ENCODE measurements at regions not wholly inside any gene's neighbourhood (a gene's known extent, or its start where the extent isn't known, plus 50 kb on each side); places are given as distances from the start of the nearest gene placed in this dataset.

- no peak overlapping the region for H3K4ac ChIP-seq (ENCODE audit: low read depth, low read length)
- H4K12ac ChIP-seq (ENCODE audit: low read depth, low read length): no peak overlapping the region
- H3K23ac ChIP-seq (ENCODE audit: low read length): no peak overlapping the region
- H3K27me3 ChIP-seq (ENCODE audit: insufficient read depth, low read length): no peaks in the 10 kb centered on the region
- WGBS (ENCODE audit: extremely low coverage, insufficient coverage, insufficient read length): no CpG with 5 or more reads among the region's 2 CpGs
- H3K4me3 ChIP-seq (ENCODE audit: low read depth, low read length): no peak overlapping the region
- H3K4me1 ChIP-seq (ENCODE audit: control insufficient read depth in 1 of 2, insufficient read depth in 2 of 2, low read length in 2 of 2): no peaks in the 10 kb centered on the region
- no peaks in the 10 kb centered on the region for H3K9me3 ChIP-seq (ENCODE audit: insufficient read depth, low read depth, low read length)
- no peak overlapping the region for H3K14ac ChIP-seq (ENCODE audit: low read length)
- H4K91ac ChIP-seq (ENCODE audit: low read depth, low read length): no peak overlapping the region
- no peak for DNase-seq
- H3K4me2 ChIP-seq (ENCODE audit: low read length): no peak overlapping the region
- H4K8ac ChIP-seq (ENCODE audit: low read depth, low read length): no peak overlapping the region
- H3K79me1 ChIP-seq (ENCODE audit: low read length): no peaks in the 10 kb centered on the region
- H3K9ac ChIP-seq (ENCODE audit: low read length): no peak overlapping the region
- no peak overlapping the region for H2BK120ac ChIP-seq (ENCODE audit: insufficient read depth, low read length, poor library complexity)
- no peaks in the 10 kb centered on the region for H3K36me3 ChIP-seq (ENCODE audit: control insufficient read depth in 1 of 2, insufficient read depth in 2 of 2, low read length in 2 of 2)
- H2BK5ac ChIP-seq (ENCODE audit: low read depth, low read length, poor library complexity): no peak overlapping the region
- no peak overlapping the region for H2BK12ac ChIP-seq (ENCODE audit: low read length)
- no peak overlapping the region for H2AFZ ChIP-seq (ENCODE audit: insufficient read depth, low read length, poor library complexity)
- H3K27ac ChIP-seq (ENCODE audit: low read depth, low read length): no peak overlapping the region
- H3K18ac ChIP-seq (ENCODE audit: low read length): no peak overlapping the region
- H3K79me2 ChIP-seq (ENCODE audit: control insufficient read depth, insufficient read depth, low read length, poor library complexity): no peaks in the 10 kb centered on the region
- no peak overlapping the region for H2AK5ac ChIP-seq (ENCODE audit: low read length)
Measured at GRCh38 chrX:122555925-122556324, 628.2 kb upstream of the GRIA3 start.

GRCh38 chrX:122565952-122566351 is 618.1 kb upstream of the GRIA3 start:
- Histone ChIP-seq H2AFZ (ENCODE audit: insufficient read depth, low read length, poor library complexity) (no peak overlapping the region), H3K14ac (ENCODE audit: low read length) (no peak overlapping the region), H2AK5ac (ENCODE audit: low read length) (no peak overlapping the region), H4K8ac (ENCODE audit: low read depth, low read length) (no peak overlapping the region), H3K79me1 (ENCODE audit: low read length) (no peaks in the 10 kb centered on the region), H3K4me2 (ENCODE audit: low read length) (no peak overlapping the region), H2BK12ac (ENCODE audit: low read length) (no peak overlapping the region), H2BK5ac (ENCODE audit: low read depth, low read length, poor library complexity) (no peak overlapping the region), H3K27me3 (ENCODE audit: insufficient read depth, low read length) (no peaks in the 10 kb centered on the region), H3K79me2 (ENCODE audit: control insufficient read depth, insufficient read depth, low read length, poor library complexity) (no peaks in the 10 kb centered on the region), H3K36me3 (ENCODE audit: control insufficient read depth in 1 of 2, insufficient read depth in 2 of 2, low read length in 2 of 2) (no peaks in the 10 kb centered on the region), H2BK120ac (ENCODE audit: insufficient read depth, low read length, poor library complexity) (no peak overlapping the region), H3K4ac (ENCODE audit: low read depth, low read length) (no peak overlapping the region), H3K4me3 (ENCODE audit: low read depth, low read length) (no peak overlapping the region), H3K27ac (ENCODE audit: low read depth, low read length) (no peak overlapping the region), H4K91ac (ENCODE audit: low read depth, low read length) (no peak overlapping the region), H4K12ac (ENCODE audit: low read depth, low read length) (no peak overlapping the region), H3K9ac (ENCODE audit: low read length) (no peak overlapping the region), H3K4me1 (ENCODE audit: control insufficient read depth in 1 of 2, insufficient read depth in 2 of 2, low read length in 2 of 2) (no peaks in the 10 kb centered on the region), H3K23ac (ENCODE audit: low read length) (no peak overlapping the region), H3K18ac (ENCODE audit: low read length) (no peak overlapping the region), H3K9me3 (ENCODE audit: insufficient read depth, low read depth, low read length) (no peaks in the 10 kb centered on the region)
- no CpG with 5 or more reads among the region's 1 CpG for WGBS (ENCODE audit: extremely low coverage, insufficient coverage, insufficient read length)
- DNase-seq: peak; percentile 49 to 74

- Histone ChIP-seq H4K8ac (ENCODE audit: low read depth, low read length) (no peak overlapping the region), H3K4me1 (ENCODE audit: control insufficient read depth in 1 of 2, insufficient read depth in 2 of 2, low read length in 2 of 2) (no peaks in the 10 kb centered on the region), H3K18ac (ENCODE audit: low read length) (no peak overlapping the region), H3K27me3 (ENCODE audit: insufficient read depth, low read length) (no peaks in the 10 kb centered on the region), H3K4me3 (ENCODE audit: low read depth, low read length) (no peak overlapping the region), H3K4ac (ENCODE audit: low read depth, low read length) (no peak overlapping the region), H3K4me2 (ENCODE audit: low read length) (no peak overlapping the region), H2AK5ac (ENCODE audit: low read length) (no peak overlapping the region), H3K9ac (ENCODE audit: low read length) (no peak overlapping the region), H2BK5ac (ENCODE audit: low read depth, low read length, poor library complexity) (no peak overlapping the region), H3K27ac (ENCODE audit: low read depth, low read length) (no peak overlapping the region), H4K12ac (ENCODE audit: low read depth, low read length) (no peak overlapping the region), H3K79me1 (ENCODE audit: low read length) (no peaks in the 10 kb centered on the region), H3K36me3 (ENCODE audit: control insufficient read depth in 1 of 2, insufficient read depth in 2 of 2, low read length in 2 of 2) (no peaks in the 10 kb centered on the region), H3K9me3 (ENCODE audit: insufficient read depth, low read depth, low read length) (no peaks in the 10 kb centered on the region), H3K23ac (ENCODE audit: low read length) (no peak overlapping the region), H3K79me2 (ENCODE audit: control insufficient read depth, insufficient read depth, low read length, poor library complexity) (no peaks in the 10 kb centered on the region), H2BK12ac (ENCODE audit: low read length) (no peak overlapping the region), H3K14ac (ENCODE audit: low read length) (no peak overlapping the region), H4K91ac (ENCODE audit: low read depth, low read length) (no peak overlapping the region), H2AFZ (ENCODE audit: insufficient read depth, low read length, poor library complexity) (no peak overlapping the region), H2BK120ac (ENCODE audit: insufficient read depth, low read length, poor library complexity) (no peak overlapping the region)
- DNase-seq: no peak
Measured at GRCh38 chrX:122566401-122566800, 617.7 kb upstream of the GRIA3 start.

GRCh38 chrX:122567911-122568310 is 616.2 kb upstream of the GRIA3 start:
- WGBS (ENCODE audit: extremely low coverage, insufficient coverage, insufficient read length): no CpG with 5 or more reads among the region's 3 CpGs

More at GRCh38 chrX:122567911-122568310, 616.2 kb upstream of the GRIA3 start:
- Histone ChIP-seq H3K4ac (ENCODE audit: low read depth, low read length) (no peak overlapping the region), H3K4me3 (ENCODE audit: low read depth, low read length) (no peak overlapping the region), H3K9ac (ENCODE audit: low read length) (no peak overlapping the region), H2AK5ac (ENCODE audit: low read length) (no peak overlapping the region), H3K14ac (ENCODE audit: low read length) (no peak overlapping the region), H4K12ac (ENCODE audit: low read depth, low read length) (no peak overlapping the region), H2AFZ (ENCODE audit: insufficient read depth, low read length, poor library complexity) (no peak overlapping the region), H3K36me3 (ENCODE audit: control insufficient read depth in 1 of 2, insufficient read depth in 2 of 2, low read length in 2 of 2) (no peaks in the 10 kb centered on the region), H3K18ac (ENCODE audit: low read length) (no peak overlapping the region), H3K9me3 (ENCODE audit: insufficient read depth, low read depth, low read length) (no peaks in the 10 kb centered on the region), H4K91ac (ENCODE audit: low read depth, low read length) (no peak overlapping the region), H3K27ac (ENCODE audit: low read depth, low read length) (no peak overlapping the region), H2BK120ac (ENCODE audit: insufficient read depth, low read length, poor library complexity) (no peak overlapping the region), H4K8ac (ENCODE audit: low read depth, low read length) (no peak overlapping the region), H3K27me3 (ENCODE audit: insufficient read depth, low read length) (no peaks in the 10 kb centered on the region), H2BK5ac (ENCODE audit: low read depth, low read length, poor library complexity) (no peak overlapping the region), H2BK12ac (ENCODE audit: low read length) (no peak overlapping the region), H3K23ac (ENCODE audit: low read length) (no peak overlapping the region), H3K4me2 (ENCODE audit: low read length) (no peak overlapping the region), H3K4me1 (ENCODE audit: control insufficient read depth in 1 of 2, insufficient read depth in 2 of 2, low read length in 2 of 2) (no peaks in the 10 kb centered on the region), H3K79me1 (ENCODE audit: low read length) (no peaks in the 10 kb centered on the region), H3K79me2 (ENCODE audit: control insufficient read depth, insufficient read depth, low read length, poor library complexity) (no peaks in the 10 kb centered on the region)
- DNase-seq: peak in 1 of 2 donors; percentile 20
